Loucy (cell line): ENCODE measurements at regions not wholly inside any gene's neighbourhood (a gene's known extent, or its start where the extent isn't known, plus 50 kb on each side); places are given as distances from the start of the nearest gene placed in this dataset.

ENCODE experiments used
- H2AFZ ChIP-seq: fragments of 200-600 bp; sonication (generic); 2 replicates; pipeline ENCODE4 v1.6.0; 2016; ENCODE audit warnings: antibody characterized with exemption, mild to moderate bottlenecking, low read length, moderate library complexity
- H3F3A ChIP-seq: fragments of 200-600 bp; 2 replicates; pipeline ENCODE4 v1.6.0; 2016; ENCODE audit warnings: antibody characterized with exemption, low read depth, mild to moderate bottlenecking
- H3K27me3 ChIP-seq: fragments of 200-600 bp; sonication (generic); 2 replicates; pipeline ENCODE4 v1.6.1; 2014; ENCODE audit warnings: low read length, mild to moderate bottlenecking; ENCODE audit not compliant: insufficient read depth, poor library complexity, severe bottlenecking
- H3K36me3 ChIP-seq: fragments of 200-600 bp; sonication (generic); 2 replicates; pipeline ENCODE4 v1.6.1; 2016; ENCODE audit warnings: low read length; ENCODE audit not compliant: insufficient read depth
- H3K4me1 ChIP-seq: fragments of 200-600 bp; sonication (generic); 2 replicates; pipeline ENCODE4 v1.5.1; 2014; ENCODE audit warnings: low read length, mild to moderate bottlenecking; ENCODE audit not compliant: insufficient read depth, poor library complexity, severe bottlenecking
- H3K4me2 ChIP-seq: fragments of 200-600 bp; sonication (generic); 2 replicates; pipeline ENCODE4 v1.6.0; 2014; ENCODE audit warnings: antibody characterized with exemption, low read length, low read depth, mild to moderate bottlenecking; ENCODE audit not compliant: poor library complexity, severe bottlenecking
- H3K4me3 ChIP-seq: fragments of 200-600 bp; sonication (generic); 2 replicates; pipeline ENCODE4 v1.5.1; 2014; ENCODE audit warnings: low read length, mild to moderate bottlenecking, mixed read lengths; ENCODE audit not compliant: poor library complexity, severe bottlenecking
- H3K79me2 ChIP-seq: fragments of 200-600 bp; sonication (generic); 2 replicates; pipeline ENCODE4 v1.6.1; 2014; ENCODE audit warnings: low read length; ENCODE audit not compliant: insufficient read depth
- H3K9ac ChIP-seq: fragments of 200-600 bp; sonication (generic); 2 replicates; pipeline ENCODE4 v1.6.0; 2014; ENCODE audit warnings: mild to moderate bottlenecking, low read depth, low read length, moderate library complexity; ENCODE audit not compliant: poor library complexity, severe bottlenecking
- H3K9me2 ChIP-seq: fragments of 200-600 bp; sonication (generic); replicated peaks from 2 replicates; pipeline ENCODE4 v1.6.1; 2016; ENCODE audit warnings: low read depth, low read length, mixed read lengths
- H3K9me3 ChIP-seq: fragments of 200-600 bp; sonication (generic); 2 replicates; pipeline ENCODE4 v1.6.1; 2014; ENCODE audit warnings: mild to moderate bottlenecking, antibody characterized with exemption, low read length, low read depth; ENCODE audit not compliant: insufficient read depth
- H4K20me1 ChIP-seq: fragments of 200-600 bp; sonication (generic); 2 replicates; pipeline ENCODE4 v1.6.0; 2014; ENCODE audit warnings: antibody characterized with exemption, low read length, mild to moderate bottlenecking; ENCODE audit not compliant: insufficient read depth, poor library complexity, severe bottlenecking
- CTCF ChIP-seq: fragments of 200-600 bp; sonication (generic); conservative IDR thresholded peaks from 2 replicates; pipeline ENCODE4 v1.5.1; 2014; ENCODE audit warnings: mild to moderate bottlenecking, antibody characterized with exemption, low read length
- EZH2phosphoT487 ChIP-seq: fragments of 200-600 bp; IDR thresholded peaks from 2 replicates; pipeline ENCODE4 v1.6.1; 2018; ENCODE audit warnings: antibody characterized with exemption, mild to moderate bottlenecking, moderate library complexity, borderline replicate concordance

- H2AFZ ChIP-seq = no peak overlapping the region
- H3K36me3 ChIP-seq = no peaks in the 10 kb centered on the region
- H3K9ac ChIP-seq = no peak overlapping the region
- no peaks in the 10 kb centered on the region for H3K79me2 ChIP-seq
- no peaks in the 10 kb centered on the region for H3K9me2 ChIP-seq
- no peaks in the 10 kb centered on the region for H4K20me1 ChIP-seq
- H3K9me3 ChIP-seq = peaks cover 8% of the 10 kb centered on the region; the same call in 1 of the 2 replicates
- no peaks in the 10 kb centered on the region for H3K4me1 ChIP-seq
- H3F3A ChIP-seq = no peaks in the 10 kb centered on the region
- H3K4me2 ChIP-seq = no peak overlapping the region
- TF ChIP-seq CTCF (no peak), EZH2phosphoT487 (no peak)
- no peak overlapping the region for H3K4me3 ChIP-seq
- H3K27me3 ChIP-seq = no peaks in the 10 kb centered on the region
Measured at GRCh38 chr14:85214471-85214870, 315.5 kb upstream of the FLRT2 start.

- H3K9ac ChIP-seq = no peak overlapping the region
- no peak overlapping the region for H3K4me3 ChIP-seq
- no peaks in the 10 kb centered on the region for H3K4me1 ChIP-seq
- H2AFZ ChIP-seq = no peak overlapping the region
- H3K79me2 ChIP-seq = no peaks in the 10 kb centered on the region
- H3K9me3 ChIP-seq = peaks cover 8% of the 10 kb centered on the region; the same call in 1 of the 2 replicates
- no peaks in the 10 kb centered on the region for H3F3A ChIP-seq
- H3K27me3 ChIP-seq = no peaks in the 10 kb centered on the region
- no peak overlapping the region for H3K4me2 ChIP-seq
- no peaks in the 10 kb centered on the region for H3K36me3 ChIP-seq
- H4K20me1 ChIP-seq = no peaks in the 10 kb centered on the region
- no peak for TF ChIP-seq CTCF
- no peak for TF ChIP-seq EZH2phosphoT487
- no peaks in the 10 kb centered on the region for H3K9me2 ChIP-seq
Measured at GRCh38 chr14:85217412-85217811, 312.5 kb upstream of the FLRT2 start.

- Histone ChIP-seq H3K27me3 (no peaks in the 10 kb centered on the region), H3K4me1 (no peaks in the 10 kb centered on the region), H3K9ac (no peak overlapping the region), H3F3A (no peaks in the 10 kb centered on the region), H3K36me3 (no peaks in the 10 kb centered on the region), H3K79me2 (no peaks in the 10 kb centered on the region), H4K20me1 (no peaks in the 10 kb centered on the region), H3K9me2 (no peaks in the 10 kb centered on the region), H3K9me3 (peaks cover 3% of the 10 kb centered on the region; the same call in 1 of the 2 replicates), H3K4me3 (no peak overlapping the region), H3K4me2 (no peak overlapping the region), H2AFZ (no peak overlapping the region)
- TF ChIP-seq EZH2phosphoT487 = no peak
- TF ChIP-seq CTCF = no peak
Measured at GRCh38 chr14:85218982-85219381, 311.0 kb upstream of the FLRT2 start.
